SK-N-SH (cell line): ENCODE measurements at regions not wholly inside any gene's neighbourhood (a gene's known extent, or its start where the extent isn't known, plus 50 kb on each side); places are given as distances from the start of the nearest gene placed in this dataset.

ENCODE experiments used
- CTCF ChIA-PET: fragments of 300-600, 350-600 bp; formaldehyde crosslinking; extraction: SDS; loops from one replicate; lab custom pipeline; 2021; lab: Yijun Ruan, JAX
- POLR2A ChIA-PET: fragments of 350-600 bp; sonication (Branson Sonifier 250); formaldehyde crosslinking; extraction: SDS; loops from one replicate; lab custom pipeline; 2020; ENCODE audit warnings: antibody characterized with exemption, inconsistent platforms; lab: Yijun Ruan, JAX
- DNase-seq: peaks from one replicate; pipeline ENCODE4 v3.0.0; 2012
- H2AFZ ChIP-seq: fragments of 200-600 bp; sonication (generic); 2 replicates; pipeline ENCODE4 v1.8.1; 2016; ENCODE audit warnings: antibody characterized with exemption, mild to moderate bottlenecking, low read depth
- H3F3A ChIP-seq: fragments of 200-600 bp; sonication (generic); replicated peaks from 2 replicates; pipeline ENCODE3; 2016; ENCODE audit warnings: antibody characterized with exemption, mild to moderate bottlenecking; ENCODE audit not compliant: insufficient read depth
- H3K27ac ChIP-seq, 2 experiments: fragments of 200-500 bp in 1 of 2; fragments of 200-600 bp in 1 of 2; sonication (Bioruptor generic) in 1 of 2; sonication (generic), shearing (Covaris generic) in 1 of 2; 2 replicates each; pipeline versions ENCODE4 v1.5.1 to v1.6.1; 2014 to 2016; ENCODE audit warnings: low read depth in 2 of 2, inconsistent platforms in 1 of 2, low read length in 1 of 2, mild to moderate bottlenecking in 1 of 2, mixed read lengths in 1 of 2
- H3K27me3 ChIP-seq: fragments of 200-600 bp; sonication (generic), shearing (Covaris generic); 2 replicates; pipeline ENCODE4 v1.6.1; 2016; ENCODE audit warnings: mixed run types; ENCODE audit not compliant: insufficient read depth
- H3K36me3 ChIP-seq, 2 experiments: fragments of 200-500 bp in 1 of 2; fragments of 200-600 bp in 1 of 2; sonication (Bioruptor generic) in 1 of 2; sonication (generic) in 1 of 2; replicated peaks in 1 of 2; 2 replicates each; pipeline versions ENCODE3 to v1.5.1; 2014 to 2016; ENCODE audit warnings: low read length in 1 of 2, mild to moderate bottlenecking in 1 of 2; ENCODE audit not compliant: insufficient read depth in 2 of 2, control insufficient read depth in 1 of 2
- H3K4me1 ChIP-seq, 2 experiments: fragments of 200-500 bp in 1 of 2; fragments of 200-600 bp in 1 of 2; sonication (Bioruptor generic) in 1 of 2; sonication (generic), shearing (Covaris generic) in 1 of 2; 2 replicates each; pipeline versions ENCODE4 v1.5.1 to v1.6.1; 2014 to 2016; ENCODE audit warnings: low read depth in 1 of 2, low read length in 1 of 2, mixed run types in 1 of 2; ENCODE audit not compliant: insufficient read depth in 2 of 2, control insufficient read depth in 1 of 2
- H3K4me2 ChIP-seq: fragments of 200-600 bp; sonication (generic), shearing (Covaris generic); 2 replicates; pipeline ENCODE4 v1.6.1; 2017; ENCODE audit warnings: mixed run types
- H3K4me3 ChIP-seq, 2 experiments: fragments of 200-500 bp in 1 of 2; fragments of 200-600 bp in 1 of 2; sonication (Bioruptor generic) in 1 of 2; sonication (generic), shearing (Covaris generic) in 1 of 2; 2 replicates each; pipeline versions ENCODE4 v1.5.1 to v1.8.1; 2014 to 2016; ENCODE audit warnings: low read depth in 2 of 2, inconsistent platforms in 1 of 2, low read length in 1 of 2, mild to moderate bottlenecking in 1 of 2, mixed read lengths in 1 of 2, moderate library complexity in 1 of 2
- H3K79me2 ChIP-seq: fragments of 200-600 bp; sonication (generic); 2 replicates; pipeline ENCODE4 v1.8.1; 2017; ENCODE audit warnings: mild to moderate bottlenecking; ENCODE audit not compliant: insufficient read depth
- H3K9ac ChIP-seq: fragments of 200-600 bp; sonication (generic); 2 replicates; pipeline ENCODE4 v1.6.1; 2017; ENCODE audit warnings: mixed run types
- H3K9me2 ChIP-seq: fragments of 200-600 bp; sonication (generic); 2 replicates; pipeline ENCODE4 v1.6.1; 2017; ENCODE audit warnings: mixed run types
- H3K9me3 ChIP-seq: fragments of 200-600 bp; sonication (generic); 2 replicates; pipeline ENCODE4 v1.6.1; 2017; ENCODE audit warnings: mixed run types, mild to moderate bottlenecking, moderate library complexity
- H4K20me1 ChIP-seq: fragments of 200-600 bp; sonication (generic); 2 replicates; pipeline ENCODE4 v1.6.1; 2017; ENCODE audit warnings: mild to moderate bottlenecking, mixed run types; ENCODE audit not compliant: insufficient read depth
- CHD2 ChIP-seq: fragments of 150-350 bp; IDR thresholded peaks from 2 replicates; pipeline ENCODE4 v1.6.1; 2018; ENCODE audit warnings: low read length; ENCODE audit not compliant: partially characterized antibody
- FOSL2 ChIP-seq: IDR thresholded peaks from 2 replicates; pipeline ENCODE4 v1.4.0; 2012; ENCODE audit warnings: low read depth, mild to moderate bottlenecking, moderate library complexity, borderline replicate concordance
- FOXM1 ChIP-seq: IDR thresholded peaks from 2 replicates; pipeline ENCODE4 v1.4.0; 2012; ENCODE audit warnings: low read depth, mild to moderate bottlenecking
- MEF2A ChIP-seq: IDR thresholded peaks from 2 replicates; pipeline ENCODE4 v1.4.0; 2012; ENCODE audit warnings: low read depth, borderline replicate concordance
- MXI1 ChIP-seq: IDR thresholded peaks from 2 replicates; pipeline ENCODE4 v1.6.1; 2012; ENCODE audit warnings: mild to moderate bottlenecking, low read depth, low read length, improper control_type of control experiment
- NFIC ChIP-seq: IDR thresholded peaks from 2 replicates; pipeline ENCODE4 v1.4.0; 2012; ENCODE audit warnings: borderline replicate concordance
- POLR2AphosphoS5 ChIP-seq: IDR thresholded peaks from 2 replicates; pipeline ENCODE4 v1.6.1; 2012; ENCODE audit warnings: low read depth, low read length
- RCOR1 ChIP-seq: fragments of 150-350 bp; IDR thresholded peaks from 2 replicates; pipeline ENCODE4 v1.6.1; 2017; ENCODE audit warnings: antibody characterized with exemption, low read length
- RFX5 ChIP-seq: IDR thresholded peaks from 2 replicates; pipeline ENCODE4 v1.6.1; 2012; ENCODE audit warnings: mild to moderate bottlenecking, improper control_type of control experiment, low read length
- RXRA ChIP-seq: IDR thresholded peaks from 2 replicates; pipeline ENCODE4 v1.4.0; 2012; ENCODE audit warnings: low read depth, mild to moderate bottlenecking, borderline replicate concordance
- SIN3A ChIP-seq: IDR thresholded peaks from 2 replicates; pipeline ENCODE4 v1.6.1; 2012; ENCODE audit warnings: low read depth, mild to moderate bottlenecking, low read length, moderate library complexity, borderline replicate concordance
- SMC3 ChIP-seq: IDR thresholded peaks from 2 replicates; pipeline ENCODE4 v1.6.1; 2012; ENCODE audit warnings: low read depth, low read length, improper control_type of control experiment
- TCF12 ChIP-seq: IDR thresholded peaks from 2 replicates; pipeline ENCODE4 v1.4.0; 2012
- TEAD4 ChIP-seq: IDR thresholded peaks from 2 replicates; pipeline ENCODE4 v1.4.0; 2012; ENCODE audit warnings: mild to moderate bottlenecking, borderline replicate concordance; ENCODE audit not compliant: insufficient read depth
- YY1 ChIP-seq: IDR thresholded peaks from 2 replicates; pipeline ENCODE4 v1.4.0; 2012; ENCODE audit warnings: low read depth, mild to moderate bottlenecking
- WGBS: methylation state at CpG from one replicate; pipeline ENCODE4 v1.1.6; 2017; ENCODE audit warnings: low lambda C conversion rate; 5-methylcytosine and 5-hydroxymethylcytosine counted together
- TF ChIP-seq, protein P1 (sequence below): fragments of 200-600 bp; sonication (generic); IDR thresholded peaks from 2 replicates; pipeline ENCODE4 v1.6.1; 2017; ENCODE audit warnings: antibody characterized with exemption, mild to moderate bottlenecking, moderate library complexity
- TF ChIP-seq, protein P2 (sequence below): IDR thresholded peaks from 2 replicates; pipeline ENCODE4 v1.4.0; 2012; ENCODE audit warnings: low read depth
- TF ChIP-seq, protein P3 (sequence below): IDR thresholded peaks from 2 replicates; pipeline ENCODE4 v1.4.0; 2012; ENCODE audit warnings: low read depth, borderline replicate concordance
- TF ChIP-seq, protein P4 (sequence below): fragments of 150-350 bp; IDR thresholded peaks from 2 replicates; pipeline ENCODE4 v1.6.1; 2017; ENCODE audit warnings: antibody characterized with exemption, low read length, low read depth, borderline replicate concordance
- TF ChIP-seq, protein P5 (sequence below): IDR thresholded peaks from 2 replicates; pipeline ENCODE4 v1.4.0; 2012; ENCODE audit warnings: low read depth, borderline replicate concordance

DNA sequence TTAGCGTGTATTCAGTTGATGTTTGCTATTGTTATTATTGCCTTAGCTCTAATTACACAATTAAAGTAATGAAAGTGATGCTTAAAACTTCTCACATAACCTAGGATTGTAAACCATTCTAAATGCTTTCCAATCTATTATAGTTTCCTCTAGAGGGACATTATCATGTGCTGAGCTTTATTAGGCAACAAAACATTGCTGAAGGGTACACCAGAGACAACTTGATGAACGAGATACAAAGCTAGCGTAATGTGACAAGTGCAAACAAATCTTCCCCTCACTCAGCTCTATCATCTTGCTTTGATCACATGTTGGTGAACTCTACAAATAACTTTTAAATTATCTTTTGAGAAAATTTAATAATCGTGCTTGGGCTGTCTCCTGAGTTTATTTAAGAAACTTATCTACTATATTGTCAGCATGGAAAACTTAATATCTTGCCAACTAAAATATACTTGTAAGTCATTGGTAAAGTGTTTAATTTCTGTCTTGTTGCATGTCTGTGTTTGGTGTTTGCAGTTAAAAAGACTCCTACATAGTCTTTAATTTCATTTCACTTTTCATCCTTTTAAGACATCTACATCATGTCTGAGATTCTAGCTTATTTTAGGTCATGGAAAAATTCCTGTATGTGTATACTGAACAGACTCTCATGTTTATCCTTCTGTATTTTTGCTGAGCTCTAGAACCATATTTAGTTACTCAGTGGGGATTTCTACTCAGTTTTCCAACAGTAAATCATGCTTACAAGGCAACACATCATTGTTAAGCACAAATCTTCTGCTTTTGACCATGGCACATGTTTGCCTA is 104.2 kb upstream of the ADAMTS5 start:
- WGBS, result 44% methylated on average over 4 of the region's 4 CpGs
- Histone ChIP-seq H3K36me3 (no peaks in the 10 kb centered on the region), H3K9me2 (no peaks in the 10 kb centered on the region), H4K20me1 (no peaks in the 10 kb centered on the region), H3K9ac (no peak overlapping the region), H3F3A (no peaks in the 10 kb centered on the region), H3K9me3 (no peaks in the 10 kb centered on the region), H3K27ac (no peak overlapping the region), H3K4me1 (no peaks in the 10 kb centered on the region), H3K79me2 (no peaks in the 10 kb centered on the region), H3K4me2 (no peak overlapping the region), H3K4me3 (no peak overlapping the region), H3K27me3 (no peaks in the 10 kb centered on the region), H2AFZ (no peak overlapping the region)
- POLR2A ChIA-PET, result no interaction called here
- TF ChIP-seq FOXM1, result no peak
- TF ChIP-seq POLR2AphosphoS5, result no peak
- TF ChIP-seq RFX5, result no peak
- TF ChIP-seq YY1, result no peak
- no peak for TF ChIP-seq TEAD4
- TF ChIP-seq, protein P1, sequence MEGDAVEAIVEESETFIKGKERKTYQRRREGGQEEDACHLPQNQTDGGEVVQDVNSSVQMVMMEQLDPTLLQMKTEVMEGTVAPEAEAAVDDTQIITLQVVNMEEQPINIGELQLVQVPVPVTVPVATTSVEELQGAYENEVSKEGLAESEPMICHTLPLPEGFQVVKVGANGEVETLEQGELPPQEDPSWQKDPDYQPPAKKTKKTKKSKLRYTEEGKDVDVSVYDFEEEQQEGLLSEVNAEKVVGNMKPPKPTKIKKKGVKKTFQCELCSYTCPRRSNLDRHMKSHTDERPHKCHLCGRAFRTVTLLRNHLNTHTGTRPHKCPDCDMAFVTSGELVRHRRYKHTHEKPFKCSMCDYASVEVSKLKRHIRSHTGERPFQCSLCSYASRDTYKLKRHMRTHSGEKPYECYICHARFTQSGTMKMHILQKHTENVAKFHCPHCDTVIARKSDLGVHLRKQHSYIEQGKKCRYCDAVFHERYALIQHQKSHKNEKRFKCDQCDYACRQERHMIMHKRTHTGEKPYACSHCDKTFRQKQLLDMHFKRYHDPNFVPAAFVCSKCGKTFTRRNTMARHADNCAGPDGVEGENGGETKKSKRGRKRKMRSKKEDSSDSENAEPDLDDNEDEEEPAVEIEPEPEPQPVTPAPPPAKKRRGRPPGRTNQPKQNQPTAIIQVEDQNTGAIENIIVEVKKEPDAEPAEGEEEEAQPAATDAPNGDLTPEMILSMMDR, result no peak
- TF ChIP-seq MEF2A, result no peak
- TF ChIP-seq, protein P2, sequence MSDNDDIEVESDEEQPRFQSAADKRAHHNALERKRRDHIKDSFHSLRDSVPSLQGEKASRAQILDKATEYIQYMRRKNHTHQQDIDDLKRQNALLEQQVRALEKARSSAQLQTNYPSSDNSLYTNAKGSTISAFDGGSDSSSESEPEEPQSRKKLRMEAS, result no peak
- no peak for TF ChIP-seq RXRA
- CTCF ChIA-PET, result no interaction called here
- no peak for DNase-seq

DNA sequence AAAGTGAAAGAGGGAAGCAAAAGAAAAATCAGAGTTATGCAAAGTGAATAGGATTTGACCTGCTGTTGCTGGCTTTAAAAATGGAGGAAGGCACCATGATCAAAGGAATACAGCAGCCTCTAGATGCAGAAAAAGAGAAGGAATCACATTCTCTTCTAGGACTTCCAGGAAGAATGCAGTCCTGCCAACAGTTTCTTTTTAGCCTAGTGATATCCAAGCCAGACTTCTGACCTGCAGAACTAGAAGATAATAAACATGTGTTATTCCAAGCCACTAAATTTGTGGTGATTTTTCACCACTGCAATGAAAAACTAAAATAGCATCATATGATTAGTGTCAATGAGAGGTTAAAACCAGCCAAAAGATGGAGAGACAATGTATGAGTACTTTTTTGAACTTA is 101.9 kb upstream of the ADAMTS5 start:
- no peak for DNase-seq
- POLR2A ChIA-PET, result no interaction called here
- no peak for TF ChIP-seq TCF12
- TF ChIP-seq, protein P1, result no peak
- TF ChIP-seq, protein P3, sequence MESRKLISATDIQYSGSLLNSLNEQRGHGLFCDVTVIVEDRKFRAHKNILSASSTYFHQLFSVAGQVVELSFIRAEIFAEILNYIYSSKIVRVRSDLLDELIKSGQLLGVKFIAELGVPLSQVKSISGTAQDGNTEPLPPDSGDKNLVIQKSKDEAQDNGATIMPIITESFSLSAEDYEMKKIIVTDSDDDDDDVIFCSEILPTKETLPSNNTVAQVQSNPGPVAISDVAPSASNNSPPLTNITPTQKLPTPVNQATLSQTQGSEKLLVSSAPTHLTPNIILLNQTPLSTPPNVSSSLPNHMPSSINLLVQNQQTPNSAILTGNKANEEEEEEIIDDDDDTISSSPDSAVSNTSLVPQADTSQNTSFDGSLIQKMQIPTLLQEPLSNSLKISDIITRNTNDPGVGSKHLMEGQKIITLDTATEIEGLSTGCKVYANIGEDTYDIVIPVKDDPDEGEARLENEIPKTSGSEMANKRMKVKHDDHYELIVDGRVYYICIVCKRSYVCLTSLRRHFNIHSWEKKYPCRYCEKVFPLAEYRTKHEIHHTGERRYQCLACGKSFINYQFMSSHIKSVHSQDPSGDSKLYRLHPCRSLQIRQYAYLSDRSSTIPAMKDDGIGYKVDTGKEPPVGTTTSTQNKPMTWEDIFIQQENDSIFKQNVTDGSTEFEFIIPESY, result no peak
- no peak for TF ChIP-seq FOXM1
- no peak for TF ChIP-seq FOSL2
- TF ChIP-seq POLR2AphosphoS5, result no peak
- TF ChIP-seq CHD2, result no peak
- TF ChIP-seq MXI1, result no peak
- TF ChIP-seq NFIC, result no peak
- TF ChIP-seq RCOR1, result no peak
- TF ChIP-seq RXRA, result no peak
- TF ChIP-seq, protein P4, sequence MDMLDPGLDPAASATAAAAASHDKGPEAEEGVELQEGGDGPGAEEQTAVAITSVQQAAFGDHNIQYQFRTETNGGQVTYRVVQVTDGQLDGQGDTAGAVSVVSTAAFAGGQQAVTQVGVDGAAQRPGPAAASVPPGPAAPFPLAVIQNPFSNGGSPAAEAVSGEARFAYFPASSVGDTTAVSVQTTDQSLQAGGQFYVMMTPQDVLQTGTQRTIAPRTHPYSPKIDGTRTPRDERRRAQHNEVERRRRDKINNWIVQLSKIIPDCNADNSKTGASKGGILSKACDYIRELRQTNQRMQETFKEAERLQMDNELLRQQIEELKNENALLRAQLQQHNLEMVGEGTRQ, result no peak
- no peak for TF ChIP-seq SIN3A
- TF ChIP-seq, protein P5, sequence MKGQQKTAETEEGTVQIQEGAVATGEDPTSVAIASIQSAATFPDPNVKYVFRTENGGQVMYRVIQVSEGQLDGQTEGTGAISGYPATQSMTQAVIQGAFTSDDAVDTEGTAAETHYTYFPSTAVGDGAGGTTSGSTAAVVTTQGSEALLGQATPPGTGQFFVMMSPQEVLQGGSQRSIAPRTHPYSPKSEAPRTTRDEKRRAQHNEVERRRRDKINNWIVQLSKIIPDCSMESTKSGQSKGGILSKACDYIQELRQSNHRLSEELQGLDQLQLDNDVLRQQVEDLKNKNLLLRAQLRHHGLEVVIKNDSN, result no peak
- no peak for TF ChIP-seq SMC3

More for the DNA sequence above, 101.9 kb upstream of the ADAMTS5 start:
- no peaks in the 10 kb centered on the region for H3K4me1 ChIP-seq
- no peak overlapping the region for H3K9ac ChIP-seq
- H3K79me2 ChIP-seq, result no peaks in the 10 kb centered on the region
- no peaks in the 10 kb centered on the region for H3K36me3 ChIP-seq
- no peak overlapping the region for H2AFZ ChIP-seq
- no peaks in the 10 kb centered on the region for H3K9me3 ChIP-seq
- H3K4me2 ChIP-seq, result no peak overlapping the region
- no peaks in the 10 kb centered on the region for H3F3A ChIP-seq
- no peaks in the 10 kb centered on the region for H3K27me3 ChIP-seq
- no peaks in the 10 kb centered on the region for H4K20me1 ChIP-seq
- H3K27ac ChIP-seq, result peak overlapping the region in 1 of 2 experiments; percentile 47; a peak in 1 of 4 replicates
- CTCF ChIA-PET, result no interaction called here
- no peak overlapping the region for H3K4me3 ChIP-seq
- no peaks in the 10 kb centered on the region for H3K9me2 ChIP-seq
